ENCODE measurements at regions not wholly inside any gene's neighbourhood (a gene's known extent, or its start where the extent isn't known, plus 50 kb on each side); places are given as distances from the start of the nearest gene placed in this dataset.

DNA sequence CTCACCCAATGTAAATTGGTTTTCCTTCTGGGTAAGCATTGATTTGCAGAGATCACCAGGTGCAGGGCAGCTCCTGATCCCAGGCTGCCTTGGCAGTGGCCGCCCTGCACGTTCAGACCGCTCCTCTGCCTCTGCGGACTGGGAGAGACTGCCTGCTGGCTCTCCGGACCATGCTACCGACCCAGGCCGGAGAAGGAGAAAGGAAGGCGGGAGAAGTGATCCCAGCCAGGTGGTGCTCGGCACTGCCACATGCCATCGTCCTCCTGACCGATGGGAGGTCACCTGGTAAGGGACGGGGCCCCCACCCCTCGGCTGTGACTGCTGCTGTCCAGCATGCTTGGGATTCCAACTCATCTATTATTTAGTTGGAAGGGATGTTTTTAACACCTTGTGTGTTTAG lies 108.1 kb upstream of the POU3F3 start:
- TF ChIP-seq CTCF (conservative IDR thresholded peaks at IDR 0.05 in 1 of 2, IDR thresholded peaks at IDR 0.05 in 1 of 2; ENCODE audit: extremely low read depth in 1 of 2, insufficient read depth in 1 of 2, low read depth in 1 of 2, low read length in 2 of 2): no peak
- no peak for TF ChIP-seq EZH2 (IDR thresholded peaks at IDR 0.05; ENCODE audit: borderline replicate concordance, low read length)

Data from mammary epithelial cell (primary cell).